ENCODE measurements at regions not wholly inside any gene's neighbourhood (a gene's known extent, or its start where the extent isn't known, plus 50 kb on each side); places are given as distances from the start of the nearest gene placed in this dataset.
"Not testable (repeated sequence)": the region's sequence is repeated elsewhere in the genome, so short reads cannot be mapped to it uniquely, and the experiment has no call there.

GRCh38 chr2:132279930-132280615 lies 118.3 kb upstream of the ANKRD30BL start:
- Mint-ChIP-seq H3K4me1 (ENCODE audit: unreplicated experiment) (no peaks in the 10 kb centered on the region), H3K36me3 (no peaks in the 10 kb centered on the region), H3K27me3 (peaks cover 3% of the 10 kb centered on the region), H3K9me3 (no peaks in the 10 kb centered on the region), H3K27ac (no peak overlapping the region), H3K4me3 (no peak overlapping the region)
- no peak for DNase-seq (ENCODE audit: extremely low spot score, unreplicated experiment)
- no peak for TF ChIP-seq CTCF (conservative IDR thresholded peaks at IDR 0.05)

GRCh38 chr2:132280912-132281311 lies 119.2 kb upstream of the ANKRD30BL start:
- Mint-ChIP-seq H3K4me1 (ENCODE audit: unreplicated experiment) (no peaks in the 10 kb centered on the region), H3K36me3 (no peaks in the 10 kb centered on the region), H3K9me3 (no peaks in the 10 kb centered on the region), H3K27me3 (peaks cover 3% of the 10 kb centered on the region), H3K4me3 (no peak overlapping the region), H3K27ac (no peak overlapping the region)
- DNase-seq (ENCODE audit: extremely low spot score, unreplicated experiment) = no peak
- no peak for TF ChIP-seq CTCF (conservative IDR thresholded peaks at IDR 0.05)

GRCh38 chr2:132282104-132282503 lies 120.4 kb upstream of the ANKRD30BL start:
- not testable (repeated sequence) for H3K4me1 Mint-ChIP-seq (ENCODE audit: unreplicated experiment); H3K36me3 Mint-ChIP-seq; DNase-seq (ENCODE audit: extremely low spot score, unreplicated experiment); H3K27ac Mint-ChIP-seq; H3K4me3 Mint-ChIP-seq; H3K9me3 Mint-ChIP-seq; H3K27me3 Mint-ChIP-seq

- no peaks in the 10 kb centered on the region for H3K36me3 Mint-ChIP-seq
- DNase-seq (ENCODE audit: extremely low spot score, unreplicated experiment) = no peak
- H3K9me3 Mint-ChIP-seq = no peaks in the 10 kb centered on the region
- H3K4me1 Mint-ChIP-seq (ENCODE audit: unreplicated experiment) = no peaks in the 10 kb centered on the region
- peaks cover 3% of the 10 kb centered on the region for H3K27me3 Mint-ChIP-seq
- no peak overlapping the region for H3K27ac Mint-ChIP-seq
- no peak for TF ChIP-seq CTCF (conservative IDR thresholded peaks at IDR 0.05)
- H3K4me3 Mint-ChIP-seq = no peak overlapping the region
Measured at GRCh38 chr2:132282911-132283310, 121.2 kb upstream of the ANKRD30BL start.

- H3K4me1 Mint-ChIP-seq (ENCODE audit: unreplicated experiment); H3K9me3 Mint-ChIP-seq; H3K4me3 Mint-ChIP-seq; H3K27me3 Mint-ChIP-seq; H3K36me3 Mint-ChIP-seq; DNase-seq (ENCODE audit: extremely low spot score, unreplicated experiment); H3K27ac Mint-ChIP-seq: not testable (repeated sequence)
Measured at GRCh38 chr2:132286289-132286911, 124.6 kb upstream of the ANKRD30BL start.

- not testable (repeated sequence) for H3K4me1 Mint-ChIP-seq (ENCODE audit: unreplicated experiment); DNase-seq (ENCODE audit: extremely low spot score, unreplicated experiment); H3K9me3 Mint-ChIP-seq; H3K4me3 Mint-ChIP-seq; H3K27me3 Mint-ChIP-seq; H3K36me3 Mint-ChIP-seq; H3K27ac Mint-ChIP-seq
Measured at GRCh38 chr2:132287910-132288309, 126.2 kb upstream of the ANKRD30BL start.

GRCh38 chr2:132289138-132289537 lies 127.4 kb upstream of the ANKRD30BL start:
- not testable (repeated sequence) for H3K9me3 Mint-ChIP-seq

GRCh38 chr2:132289812-132290211 lies 126.8 kb upstream of the GPR39 start:
- not testable (repeated sequence) for H3K9me3 Mint-ChIP-seq; H3K27ac Mint-ChIP-seq; H3K27me3 Mint-ChIP-seq; DNase-seq (ENCODE audit: extremely low spot score, unreplicated experiment); H3K4me1 Mint-ChIP-seq (ENCODE audit: unreplicated experiment); H3K4me3 Mint-ChIP-seq; H3K36me3 Mint-ChIP-seq

More at GRCh38 chr2:132289138-132289537, 127.4 kb upstream of the ANKRD30BL start:
- H3K4me3 Mint-ChIP-seq; H3K4me1 Mint-ChIP-seq (ENCODE audit: unreplicated experiment); H3K27ac Mint-ChIP-seq; H3K36me3 Mint-ChIP-seq; DNase-seq (ENCODE audit: extremely low spot score, unreplicated experiment); H3K27me3 Mint-ChIP-seq: not testable (repeated sequence)

GRCh38 chr2:132300592-132301378 lies 115.8 kb upstream of the GPR39 start:
- H3K9me3 Mint-ChIP-seq; H3K27me3 Mint-ChIP-seq; H3K4me1 Mint-ChIP-seq (ENCODE audit: unreplicated experiment): not testable (repeated sequence)

More at GRCh38 chr2:132300592-132301378, 115.8 kb upstream of the GPR39 start:
- not testable (repeated sequence) for H3K4me3 Mint-ChIP-seq; H3K36me3 Mint-ChIP-seq; DNase-seq (ENCODE audit: extremely low spot score, unreplicated experiment); H3K27ac Mint-ChIP-seq

Measured in type B pancreatic cell (in vitro differentiated cells).